ENCODE measurements at regions not wholly inside any gene's neighbourhood (a gene's known extent, or its start where the extent isn't known, plus 50 kb on each side); places are given as distances from the start of the nearest gene placed in this dataset.

DNA sequence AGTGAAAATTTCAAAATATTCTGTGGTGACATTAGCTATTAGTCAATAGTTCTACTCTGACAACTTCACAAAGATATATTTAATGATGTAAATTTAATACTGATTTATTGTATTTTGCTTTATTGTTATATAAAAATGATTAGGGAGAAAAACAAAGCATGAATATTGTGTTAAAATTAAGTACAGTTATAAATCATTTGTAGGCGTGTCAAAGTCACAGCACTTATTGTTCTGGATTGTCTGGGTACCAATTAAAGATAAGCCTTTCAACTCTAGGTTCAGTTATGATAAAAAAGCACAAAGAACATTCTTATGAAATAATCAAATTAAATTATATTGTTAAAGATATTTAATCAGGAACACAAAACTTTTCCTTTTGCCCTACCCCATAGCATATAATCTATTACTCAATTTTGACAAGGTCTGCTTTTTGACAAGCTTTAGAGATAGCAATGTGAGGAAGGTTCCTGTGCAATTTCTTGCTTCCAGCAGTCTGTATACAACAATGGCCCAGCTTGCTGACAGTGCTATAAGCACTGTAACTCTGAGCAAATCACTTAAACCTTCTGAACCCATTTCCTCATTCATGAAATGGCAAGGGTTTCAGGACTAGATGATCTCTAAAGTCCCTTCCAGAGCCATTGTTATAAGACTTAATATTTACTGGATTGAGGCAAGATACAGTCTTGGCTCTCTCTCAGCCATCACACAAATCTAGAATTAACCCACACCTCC, 910.3 kb upstream of the LCORL start:
- Histone ChIP-seq H3K27ac (ENCODE audit: low read length) (no peak overlapping the region), H3K9ac (ENCODE audit: low read length) (no peak overlapping the region), H3K4me3 (ENCODE audit: low read length) (no peak overlapping the region), H3K9me3 (ENCODE audit: control insufficient read depth, low read depth, low read length) (peaks cover 3% of the 10 kb centered on the region), H3K27me3 (ENCODE audit: control insufficient read depth, insufficient read depth, low read length) (no peaks in the 10 kb centered on the region), H3K4me1 (ENCODE audit: control insufficient read depth, low read depth, low read length) (peaks cover 3% of the 10 kb centered on the region), H3K36me3 (ENCODE audit: control insufficient read depth, low read depth, low read length) (no peaks in the 10 kb centered on the region)

DNA sequence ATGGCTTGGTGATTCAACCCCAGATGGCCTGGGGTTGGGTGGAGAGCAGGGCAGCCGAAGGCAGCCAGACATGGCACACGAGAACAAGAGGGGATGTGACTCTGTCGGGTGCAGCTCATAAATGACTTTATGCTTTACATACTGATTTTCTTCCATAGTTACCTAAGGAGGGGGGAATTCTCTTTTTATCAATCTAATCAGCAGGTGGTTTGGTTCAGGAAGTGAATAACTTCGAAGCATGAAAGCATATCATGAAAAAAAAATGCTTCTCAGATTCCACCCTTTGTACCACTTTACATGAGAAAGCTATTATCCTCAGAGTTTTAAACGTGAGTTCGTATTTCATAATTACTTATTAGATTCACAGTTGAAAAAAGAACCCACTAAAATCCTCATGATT, 908.9 kb upstream of the LCORL start:
- H3K4me3 ChIP-seq (ENCODE audit: low read length), result no peak overlapping the region
- no peak overlapping the region for H3K27ac ChIP-seq (ENCODE audit: low read length)
- H3K9me3 ChIP-seq (ENCODE audit: control insufficient read depth, low read depth, low read length), result peaks cover 3% of the 10 kb centered on the region
- no peak overlapping the region for H3K9ac ChIP-seq (ENCODE audit: low read length)
- no peaks in the 10 kb centered on the region for H3K27me3 ChIP-seq (ENCODE audit: control insufficient read depth, insufficient read depth, low read length)
- H3K36me3 ChIP-seq (ENCODE audit: control insufficient read depth, low read depth, low read length), result no peaks in the 10 kb centered on the region
- no peaks in the 10 kb centered on the region for H3K4me1 ChIP-seq (ENCODE audit: control insufficient read depth, low read depth, low read length)

DNA sequence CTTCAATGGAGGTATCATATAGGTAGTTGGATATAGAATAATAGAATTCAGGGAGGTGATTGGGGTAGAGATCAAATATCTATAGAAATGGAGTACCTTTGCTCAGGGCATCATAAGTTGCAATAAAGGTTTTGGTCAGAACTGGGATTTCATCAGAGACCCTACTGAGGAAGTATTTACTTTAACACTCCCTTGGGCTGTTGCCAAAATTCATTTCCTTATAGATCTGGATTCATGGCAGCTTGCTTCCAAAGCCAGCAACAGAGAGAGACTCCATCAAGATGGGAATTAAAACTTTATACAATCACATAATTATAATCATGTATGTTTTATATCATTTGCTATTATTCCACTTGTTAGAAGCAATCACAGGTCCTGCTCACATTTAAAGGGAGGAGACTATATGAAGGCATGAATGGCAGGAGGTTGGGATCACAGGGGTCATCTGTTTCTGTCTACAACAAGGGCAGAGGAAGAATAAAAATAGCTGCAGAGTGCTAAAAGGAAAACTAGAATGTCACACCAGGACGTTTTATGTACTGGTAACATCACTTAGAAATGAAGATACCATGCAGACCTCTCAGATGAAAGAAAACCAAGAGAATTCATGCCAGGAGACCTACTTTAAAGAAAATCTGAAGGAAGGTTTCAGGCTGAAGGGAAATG, 902.1 kb upstream of the LCORL start:
- Histone ChIP-seq H3K27me3 (ENCODE audit: control insufficient read depth, insufficient read depth, low read length) (no peaks in the 10 kb centered on the region), H3K9me3 (ENCODE audit: control insufficient read depth, low read depth, low read length) (peaks cover 3% of the 10 kb centered on the region), H3K9ac (ENCODE audit: low read length) (no peak overlapping the region), H3K36me3 (ENCODE audit: control insufficient read depth, low read depth, low read length) (no peaks in the 10 kb centered on the region), H3K27ac (ENCODE audit: low read length) (no peak overlapping the region), H3K4me3 (ENCODE audit: low read length) (no peak overlapping the region), H3K4me1 (ENCODE audit: control insufficient read depth, low read depth, low read length) (no peaks in the 10 kb centered on the region)

DNA sequence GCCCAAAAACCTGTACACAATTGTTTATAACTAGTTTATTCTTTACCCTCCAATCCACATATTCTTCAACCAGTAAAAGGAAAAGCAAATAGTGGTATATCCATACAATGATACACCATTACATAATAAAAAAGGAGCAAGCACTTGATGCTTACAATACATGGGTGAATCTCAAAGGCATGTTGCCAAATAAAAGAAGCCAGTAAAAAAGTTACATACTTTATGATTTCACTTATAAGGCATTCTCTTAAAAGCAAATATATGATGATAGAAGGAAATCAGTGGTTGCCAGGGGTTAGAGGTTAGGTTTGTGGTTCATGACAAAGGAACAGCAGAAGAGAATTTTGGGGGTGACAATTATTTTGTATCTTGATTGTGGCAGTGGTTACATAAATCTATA, 896.1 kb upstream of the LCORL start:
- H3K4me3 ChIP-seq (ENCODE audit: low read length), result no peak overlapping the region
- no peaks in the 10 kb centered on the region for H3K4me1 ChIP-seq (ENCODE audit: control insufficient read depth, low read depth, low read length)
- no peak overlapping the region for H3K27ac ChIP-seq (ENCODE audit: low read length)
- no peak overlapping the region for H3K9ac ChIP-seq (ENCODE audit: low read length)
- H3K36me3 ChIP-seq (ENCODE audit: control insufficient read depth, low read depth, low read length), result no peaks in the 10 kb centered on the region
- H3K27me3 ChIP-seq (ENCODE audit: control insufficient read depth, insufficient read depth, low read length), result no peaks in the 10 kb centered on the region
- H3K9me3 ChIP-seq (ENCODE audit: control insufficient read depth, low read depth, low read length), result peaks cover 8% of the 10 kb centered on the region

DNA sequence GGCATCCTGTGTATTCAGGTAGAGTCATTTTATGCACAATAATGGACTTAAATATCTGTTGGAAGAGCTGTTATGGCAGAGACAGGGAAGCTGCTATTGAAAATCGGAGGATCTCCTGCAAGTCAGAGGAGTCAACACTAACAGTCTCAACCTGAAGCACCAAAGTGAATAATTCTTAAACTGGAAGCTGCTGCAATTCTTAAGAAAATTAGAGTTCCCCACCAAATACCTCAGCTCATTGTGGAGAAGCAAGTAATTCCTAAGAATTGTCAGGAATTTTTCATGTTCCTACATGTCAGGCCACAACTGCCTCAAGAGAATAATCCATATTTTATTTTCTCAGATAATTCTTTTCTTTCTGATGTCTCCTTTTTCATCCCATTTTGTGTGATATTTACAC, 892.6 kb upstream of the LCORL start:
- H3K9me3 ChIP-seq (ENCODE audit: control insufficient read depth, low read depth, low read length), result peaks cover 8% of the 10 kb centered on the region
- H3K4me3 ChIP-seq (ENCODE audit: low read length), result no peak overlapping the region
- no peaks in the 10 kb centered on the region for H3K4me1 ChIP-seq (ENCODE audit: control insufficient read depth, low read depth, low read length)
- H3K27me3 ChIP-seq (ENCODE audit: control insufficient read depth, insufficient read depth, low read length), result no peaks in the 10 kb centered on the region
- no peaks in the 10 kb centered on the region for H3K36me3 ChIP-seq (ENCODE audit: control insufficient read depth, low read depth, low read length)
- H3K27ac ChIP-seq (ENCODE audit: low read length), result no peak overlapping the region
- H3K9ac ChIP-seq (ENCODE audit: low read length), result no peak overlapping the region

DNA sequence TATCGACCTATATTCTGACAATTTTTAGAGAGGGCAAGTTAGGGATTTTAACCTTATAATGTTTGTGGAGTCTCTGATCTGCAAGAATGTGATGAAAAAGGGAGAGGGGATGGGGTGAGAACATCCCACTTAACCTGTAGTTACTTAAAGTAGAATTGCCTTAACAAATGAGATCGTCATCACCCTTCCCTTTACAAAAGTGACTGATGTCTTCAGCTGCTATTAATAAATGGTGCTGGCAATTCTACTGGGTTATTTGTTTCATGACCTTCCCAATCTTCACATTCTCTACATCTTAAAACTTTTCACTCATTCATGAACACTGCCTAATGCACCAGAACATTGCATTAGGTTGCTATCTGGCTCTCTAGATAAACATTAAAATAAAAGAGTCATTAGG, 873.4 kb upstream of the LCORL start:
- H3K9ac ChIP-seq (ENCODE audit: low read length), result no peak overlapping the region
- H3K36me3 ChIP-seq (ENCODE audit: control insufficient read depth, low read depth, low read length), result no peaks in the 10 kb centered on the region
- no peak overlapping the region for H3K4me3 ChIP-seq (ENCODE audit: low read length)
- H3K27ac ChIP-seq (ENCODE audit: low read length), result no peak overlapping the region
- no peaks in the 10 kb centered on the region for H3K27me3 ChIP-seq (ENCODE audit: control insufficient read depth, insufficient read depth, low read length)
- no peaks in the 10 kb centered on the region for H3K9me3 ChIP-seq (ENCODE audit: control insufficient read depth, low read depth, low read length)
- no peaks in the 10 kb centered on the region for H3K4me1 ChIP-seq (ENCODE audit: control insufficient read depth, low read depth, low read length)

DNA sequence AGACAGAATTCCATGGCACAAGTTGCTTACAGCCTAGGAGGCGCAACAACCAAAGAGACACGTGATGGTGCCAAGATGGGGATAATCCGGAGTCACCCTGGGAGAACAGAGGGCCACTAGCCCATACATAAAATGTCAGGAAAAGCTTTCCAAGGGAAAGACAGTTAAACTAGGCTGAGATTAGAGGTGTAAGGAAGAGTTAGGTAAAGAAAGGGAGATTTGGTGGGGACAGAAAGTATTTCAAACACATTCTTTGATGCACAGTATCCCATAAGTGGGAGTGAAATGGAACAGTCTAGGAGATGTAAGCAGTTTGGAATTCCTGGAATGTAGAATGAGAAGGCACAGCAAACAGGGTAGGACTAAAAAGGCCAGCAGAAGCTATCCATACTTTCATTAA, 860.9 kb upstream of the LCORL start:
- peaks cover 4% of the 10 kb centered on the region for H3K4me1 ChIP-seq (ENCODE audit: control insufficient read depth, low read depth, low read length)
- H3K9ac ChIP-seq (ENCODE audit: low read length), result no peak overlapping the region
- no peaks in the 10 kb centered on the region for H3K36me3 ChIP-seq (ENCODE audit: control insufficient read depth, low read depth, low read length)
- no peaks in the 10 kb centered on the region for H3K9me3 ChIP-seq (ENCODE audit: control insufficient read depth, low read depth, low read length)
- no peaks in the 10 kb centered on the region for H3K27me3 ChIP-seq (ENCODE audit: control insufficient read depth, insufficient read depth, low read length)
- H3K27ac ChIP-seq (ENCODE audit: low read length), result no peak overlapping the region
- H3K4me3 ChIP-seq (ENCODE audit: low read length), result no peak overlapping the region

DNA sequence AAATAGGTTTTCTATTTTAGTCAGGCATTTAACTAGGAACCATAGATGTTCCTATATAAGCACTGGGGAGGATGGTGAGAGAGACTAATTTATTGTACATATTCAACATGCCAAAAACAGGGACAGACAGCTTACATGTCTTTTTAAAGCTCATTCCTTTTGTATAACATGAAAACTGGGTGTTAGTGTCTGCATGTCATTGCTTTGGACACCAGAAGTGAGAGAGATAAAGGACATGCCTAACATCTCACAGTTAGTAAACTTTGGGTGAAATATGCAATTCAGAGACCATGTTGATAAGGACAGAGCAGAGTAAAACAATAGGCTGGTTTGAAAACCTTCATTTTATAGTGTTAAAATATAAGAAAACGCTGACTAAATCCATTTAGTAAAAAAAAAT, 860.0 kb upstream of the LCORL start:
- H3K4me1 ChIP-seq (ENCODE audit: control insufficient read depth, low read depth, low read length), result peaks cover 4% of the 10 kb centered on the region
- H3K9me3 ChIP-seq (ENCODE audit: control insufficient read depth, low read depth, low read length), result no peaks in the 10 kb centered on the region
- no peaks in the 10 kb centered on the region for H3K36me3 ChIP-seq (ENCODE audit: control insufficient read depth, low read depth, low read length)
- no peak overlapping the region for H3K4me3 ChIP-seq (ENCODE audit: low read length)
- H3K9ac ChIP-seq (ENCODE audit: low read length), result no peak overlapping the region
- no peak overlapping the region for H3K27ac ChIP-seq (ENCODE audit: low read length)
- no peaks in the 10 kb centered on the region for H3K27me3 ChIP-seq (ENCODE audit: control insufficient read depth, insufficient read depth, low read length)

DNA sequence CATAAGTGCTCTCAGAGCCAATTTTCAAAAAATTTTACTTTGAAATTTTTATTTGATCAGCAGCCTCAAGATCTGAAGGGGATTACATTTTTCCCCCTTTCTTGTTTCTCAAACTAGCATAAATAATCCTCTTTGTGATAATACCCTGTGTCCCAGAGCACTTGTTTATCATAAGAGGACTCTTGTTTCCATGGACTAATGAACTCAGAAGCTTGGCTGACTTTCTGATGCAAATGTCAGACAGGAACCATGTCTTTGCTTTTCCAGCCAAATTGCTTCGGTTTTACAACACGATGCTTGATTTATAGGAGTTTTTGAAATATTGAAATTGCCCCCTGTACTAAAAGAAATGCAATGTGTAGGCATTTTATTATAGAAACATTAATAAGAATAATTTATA, 859.3 kb upstream of the LCORL start:
- no peak overlapping the region for H3K9ac ChIP-seq (ENCODE audit: low read length)
- no peak overlapping the region for H3K27ac ChIP-seq (ENCODE audit: low read length)
- H3K27me3 ChIP-seq (ENCODE audit: control insufficient read depth, insufficient read depth, low read length), result no peaks in the 10 kb centered on the region
- H3K9me3 ChIP-seq (ENCODE audit: control insufficient read depth, low read depth, low read length), result no peaks in the 10 kb centered on the region
- H3K36me3 ChIP-seq (ENCODE audit: control insufficient read depth, low read depth, low read length), result no peaks in the 10 kb centered on the region
- peaks cover 4% of the 10 kb centered on the region for H3K4me1 ChIP-seq (ENCODE audit: control insufficient read depth, low read depth, low read length)
- no peak overlapping the region for H3K4me3 ChIP-seq (ENCODE audit: low read length)

DNA sequence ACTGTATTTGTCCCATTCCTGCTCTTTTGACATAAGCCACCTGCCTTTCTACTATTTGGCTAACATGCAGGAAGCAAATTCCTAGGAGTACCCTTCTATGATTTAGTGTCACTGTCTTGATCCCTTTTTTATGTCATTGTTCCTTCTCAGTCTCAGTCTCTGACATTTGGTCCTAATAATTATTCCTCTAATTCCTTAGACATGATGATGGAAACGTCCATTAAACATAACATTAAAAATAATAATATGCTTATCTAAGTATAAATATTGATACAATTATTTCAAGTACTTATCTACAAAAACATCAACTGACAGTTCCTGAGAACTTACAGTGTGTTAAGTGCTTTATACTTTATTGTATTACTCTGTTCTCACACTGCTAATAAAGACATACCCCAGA, 857.0 kb upstream of the LCORL start:
- no peak overlapping the region for H3K27ac ChIP-seq (ENCODE audit: low read length)
- H3K9ac ChIP-seq (ENCODE audit: low read length), result no peak overlapping the region
- no peak overlapping the region for H3K4me3 ChIP-seq (ENCODE audit: low read length)
- H3K9me3 ChIP-seq (ENCODE audit: control insufficient read depth, low read depth, low read length), result peaks cover 14% of the 10 kb centered on the region
- no peaks in the 10 kb centered on the region for H3K36me3 ChIP-seq (ENCODE audit: control insufficient read depth, low read depth, low read length)
- H3K27me3 ChIP-seq (ENCODE audit: control insufficient read depth, insufficient read depth, low read length), result no peaks in the 10 kb centered on the region
- H3K4me1 ChIP-seq (ENCODE audit: control insufficient read depth, low read depth, low read length), result peaks cover 4% of the 10 kb centered on the region

DNA sequence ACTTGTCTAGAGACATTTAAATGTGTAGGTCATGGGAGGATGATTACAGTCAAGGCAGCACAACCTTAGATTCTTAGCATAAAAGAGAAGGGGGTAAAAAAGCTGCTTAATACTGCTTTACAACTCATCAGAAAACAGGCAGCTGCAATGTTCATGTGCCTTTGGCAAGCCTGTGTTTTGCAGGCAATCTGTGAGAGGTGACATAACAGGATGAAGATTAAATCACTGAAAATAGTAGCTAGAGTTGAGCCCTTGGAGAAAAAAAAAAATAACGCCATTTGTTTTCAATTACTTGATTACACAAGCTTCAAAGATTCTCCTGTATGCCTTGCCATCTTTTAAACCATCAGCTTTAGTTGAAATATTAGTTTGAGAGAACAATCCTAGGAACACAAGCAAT, 847.6 kb upstream of the LCORL start:
- Histone ChIP-seq H3K36me3 (ENCODE audit: control insufficient read depth, low read depth, low read length) (no peaks in the 10 kb centered on the region), H3K9me3 (ENCODE audit: control insufficient read depth, low read depth, low read length) (peaks cover 17% of the 10 kb centered on the region), H3K9ac (ENCODE audit: low read length) (no peak overlapping the region), H3K27me3 (ENCODE audit: control insufficient read depth, insufficient read depth, low read length) (no peaks in the 10 kb centered on the region), H3K4me1 (ENCODE audit: control insufficient read depth, low read depth, low read length) (peaks cover 4% of the 10 kb centered on the region), H3K4me3 (ENCODE audit: low read length) (no peak overlapping the region), H3K27ac (ENCODE audit: low read length) (no peak overlapping the region)

All from iPS-18a (cell line).